ENCODE measurements at regions not wholly inside any gene's neighbourhood (a gene's known extent, or its start where the extent isn't known, plus 50 kb on each side); places are given as distances from the start of the nearest gene placed in this dataset.

DNA sequence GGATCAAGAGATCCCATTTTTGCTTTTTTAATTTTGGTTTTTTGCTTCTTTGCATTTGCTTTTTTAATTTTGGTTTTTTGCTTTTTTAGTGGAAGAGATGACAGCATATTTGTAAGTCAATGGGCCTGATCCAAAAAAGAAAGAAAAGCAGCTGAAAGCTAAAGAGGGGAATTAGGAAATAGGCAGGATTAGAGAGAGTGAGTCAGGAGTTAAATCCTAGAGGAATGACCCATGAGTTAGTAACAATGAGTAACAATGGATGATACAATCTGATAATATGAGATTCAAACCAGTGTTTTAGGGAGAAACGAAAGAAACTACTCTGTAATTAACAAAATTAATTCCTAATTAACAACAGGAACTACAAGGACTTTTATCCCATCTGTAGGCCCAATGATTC, 111.2 kb upstream of the SGCG start:
- H3K9me3 ChIP-seq (replicated peaks; ENCODE audit: control insufficient read depth, insufficient read depth, low read depth, low read length) = 0 out of 2 replicates have a peak, but pooled peaks cover 2% of the 10 kb centered on the region
- H3K36me3 ChIP-seq (ENCODE audit: control insufficient read depth, insufficient read depth, low read length) = no peaks in the 10 kb centered on the region
- BruUV-seq (replicated peaks) = no TSS peak
- H3K27me3 ChIP-seq (ENCODE audit: control insufficient read depth in 2 of 2, insufficient read depth in 2 of 2, low read length in 2 of 2) = peaks cover 0 to 9% of the 10 kb centered on the region in 2 experiments; a peak in 1 of 5 replicates
- no peak overlapping the region for H3K9ac ChIP-seq (ENCODE audit: insufficient read depth in 1 of 2, low read depth in 2 of 2, low read length in 2 of 2)
- in situ Hi-C loops (cut with MboI) (no loop called here), intact Hi-C loops (cut with micrococcal nuclease) (no loop called here)
- H3K27ac ChIP-seq (ENCODE audit: extremely low read depth, low read depth, low read length) = no peak overlapping the region
- no peaks in the 10 kb centered on the region for H3K79me2 ChIP-seq (ENCODE audit: control insufficient read depth, insufficient read depth, low read length)
- ChIA-PET CTCF (ENCODE audit: low intra/inter-chr PET ratio) (no interaction called here), POLR2A (no interaction called here)
- ATAC-seq = no peak
- H3K4me2 ChIP-seq (ENCODE audit: insufficient read depth, low read length) = no peak overlapping the region
- 0% methylated on average over 1 of the region's 1 CpG for WGBS (ENCODE audit: insufficient coverage, low coverage, missing lambda C conversion rate)
- no peaks in the 10 kb centered on the region for H3K9me1 ChIP-seq (ENCODE audit: control insufficient read depth, insufficient read depth, low read length)
- H3K4me1 ChIP-seq (replicated peaks in 1 of 2; ENCODE audit: control insufficient read depth in 2 of 2, insufficient read depth in 2 of 2, low read length in 2 of 2) = no peaks in the 10 kb centered on the region
- H3K4me3 ChIP-seq = no peak overlapping the region
- H4K20me1 ChIP-seq (replicated peaks; ENCODE audit: control insufficient read depth, insufficient read depth, low read length) = no peaks in the 10 kb centered on the region
- FAIRE-seq = no peak
- no peak for DNase-seq (ENCODE audit: extremely low read depth in 1 of 4, low spot score in 3 of 4)
- H2AFZ ChIP-seq (ENCODE audit: low read depth, low read length) = no peak overlapping the region
- TF ChIP-seq ZNF586 (CRISPR knock-in tag; conservative IDR thresholded peaks at IDR 0.05) (no peak), CBX8 (IDR thresholded peaks at IDR 0.05; ENCODE audit: borderline replicate concordance, extremely low read depth, low read depth, low read length, poor library complexity, severe bottlenecking) (no peak), TSC22D4 (tag; IDR thresholded peaks at IDR 0.05) (no peak), TCF3 (CRISPR knock-in tag; IDR thresholded peaks at IDR 0.05) (no peak), ZNF140 (CRISPR knock-in tag; IDR thresholded peaks at IDR 0.05) (no peak), SETDB1 (IDR thresholded peaks at IDR 0.05; ENCODE audit: low read length) (no peak), ZNF384 (IDR thresholded peaks at IDR 0.05; ENCODE audit: low read depth, low read length) (no peak), THRAP3 (IDR thresholded peaks at IDR 0.05; ENCODE audit: borderline replicate concordance) (no peak), SMAD1 (IDR thresholded peaks at IDR 0.05; ENCODE audit: low read depth, low read length, partially characterized antibody) (no peak)
- TF ChIP-seq, protein P1, sequence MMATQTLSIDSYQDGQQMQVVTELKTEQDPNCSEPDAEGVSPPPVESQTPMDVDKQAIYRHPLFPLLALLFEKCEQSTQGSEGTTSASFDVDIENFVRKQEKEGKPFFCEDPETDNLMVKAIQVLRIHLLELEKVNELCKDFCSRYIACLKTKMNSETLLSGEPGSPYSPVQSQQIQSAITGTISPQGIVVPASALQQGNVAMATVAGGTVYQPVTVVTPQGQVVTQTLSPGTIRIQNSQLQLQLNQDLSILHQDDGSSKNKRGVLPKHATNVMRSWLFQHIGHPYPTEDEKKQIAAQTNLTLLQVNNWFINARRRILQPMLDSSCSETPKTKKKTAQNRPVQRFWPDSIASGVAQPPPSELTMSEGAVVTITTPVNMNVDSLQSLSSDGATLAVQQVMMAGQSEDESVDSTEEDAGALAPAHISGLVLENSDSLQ (IDR thresholded peaks at IDR 0.05) = no peak
- TF ChIP-seq, protein P2, sequence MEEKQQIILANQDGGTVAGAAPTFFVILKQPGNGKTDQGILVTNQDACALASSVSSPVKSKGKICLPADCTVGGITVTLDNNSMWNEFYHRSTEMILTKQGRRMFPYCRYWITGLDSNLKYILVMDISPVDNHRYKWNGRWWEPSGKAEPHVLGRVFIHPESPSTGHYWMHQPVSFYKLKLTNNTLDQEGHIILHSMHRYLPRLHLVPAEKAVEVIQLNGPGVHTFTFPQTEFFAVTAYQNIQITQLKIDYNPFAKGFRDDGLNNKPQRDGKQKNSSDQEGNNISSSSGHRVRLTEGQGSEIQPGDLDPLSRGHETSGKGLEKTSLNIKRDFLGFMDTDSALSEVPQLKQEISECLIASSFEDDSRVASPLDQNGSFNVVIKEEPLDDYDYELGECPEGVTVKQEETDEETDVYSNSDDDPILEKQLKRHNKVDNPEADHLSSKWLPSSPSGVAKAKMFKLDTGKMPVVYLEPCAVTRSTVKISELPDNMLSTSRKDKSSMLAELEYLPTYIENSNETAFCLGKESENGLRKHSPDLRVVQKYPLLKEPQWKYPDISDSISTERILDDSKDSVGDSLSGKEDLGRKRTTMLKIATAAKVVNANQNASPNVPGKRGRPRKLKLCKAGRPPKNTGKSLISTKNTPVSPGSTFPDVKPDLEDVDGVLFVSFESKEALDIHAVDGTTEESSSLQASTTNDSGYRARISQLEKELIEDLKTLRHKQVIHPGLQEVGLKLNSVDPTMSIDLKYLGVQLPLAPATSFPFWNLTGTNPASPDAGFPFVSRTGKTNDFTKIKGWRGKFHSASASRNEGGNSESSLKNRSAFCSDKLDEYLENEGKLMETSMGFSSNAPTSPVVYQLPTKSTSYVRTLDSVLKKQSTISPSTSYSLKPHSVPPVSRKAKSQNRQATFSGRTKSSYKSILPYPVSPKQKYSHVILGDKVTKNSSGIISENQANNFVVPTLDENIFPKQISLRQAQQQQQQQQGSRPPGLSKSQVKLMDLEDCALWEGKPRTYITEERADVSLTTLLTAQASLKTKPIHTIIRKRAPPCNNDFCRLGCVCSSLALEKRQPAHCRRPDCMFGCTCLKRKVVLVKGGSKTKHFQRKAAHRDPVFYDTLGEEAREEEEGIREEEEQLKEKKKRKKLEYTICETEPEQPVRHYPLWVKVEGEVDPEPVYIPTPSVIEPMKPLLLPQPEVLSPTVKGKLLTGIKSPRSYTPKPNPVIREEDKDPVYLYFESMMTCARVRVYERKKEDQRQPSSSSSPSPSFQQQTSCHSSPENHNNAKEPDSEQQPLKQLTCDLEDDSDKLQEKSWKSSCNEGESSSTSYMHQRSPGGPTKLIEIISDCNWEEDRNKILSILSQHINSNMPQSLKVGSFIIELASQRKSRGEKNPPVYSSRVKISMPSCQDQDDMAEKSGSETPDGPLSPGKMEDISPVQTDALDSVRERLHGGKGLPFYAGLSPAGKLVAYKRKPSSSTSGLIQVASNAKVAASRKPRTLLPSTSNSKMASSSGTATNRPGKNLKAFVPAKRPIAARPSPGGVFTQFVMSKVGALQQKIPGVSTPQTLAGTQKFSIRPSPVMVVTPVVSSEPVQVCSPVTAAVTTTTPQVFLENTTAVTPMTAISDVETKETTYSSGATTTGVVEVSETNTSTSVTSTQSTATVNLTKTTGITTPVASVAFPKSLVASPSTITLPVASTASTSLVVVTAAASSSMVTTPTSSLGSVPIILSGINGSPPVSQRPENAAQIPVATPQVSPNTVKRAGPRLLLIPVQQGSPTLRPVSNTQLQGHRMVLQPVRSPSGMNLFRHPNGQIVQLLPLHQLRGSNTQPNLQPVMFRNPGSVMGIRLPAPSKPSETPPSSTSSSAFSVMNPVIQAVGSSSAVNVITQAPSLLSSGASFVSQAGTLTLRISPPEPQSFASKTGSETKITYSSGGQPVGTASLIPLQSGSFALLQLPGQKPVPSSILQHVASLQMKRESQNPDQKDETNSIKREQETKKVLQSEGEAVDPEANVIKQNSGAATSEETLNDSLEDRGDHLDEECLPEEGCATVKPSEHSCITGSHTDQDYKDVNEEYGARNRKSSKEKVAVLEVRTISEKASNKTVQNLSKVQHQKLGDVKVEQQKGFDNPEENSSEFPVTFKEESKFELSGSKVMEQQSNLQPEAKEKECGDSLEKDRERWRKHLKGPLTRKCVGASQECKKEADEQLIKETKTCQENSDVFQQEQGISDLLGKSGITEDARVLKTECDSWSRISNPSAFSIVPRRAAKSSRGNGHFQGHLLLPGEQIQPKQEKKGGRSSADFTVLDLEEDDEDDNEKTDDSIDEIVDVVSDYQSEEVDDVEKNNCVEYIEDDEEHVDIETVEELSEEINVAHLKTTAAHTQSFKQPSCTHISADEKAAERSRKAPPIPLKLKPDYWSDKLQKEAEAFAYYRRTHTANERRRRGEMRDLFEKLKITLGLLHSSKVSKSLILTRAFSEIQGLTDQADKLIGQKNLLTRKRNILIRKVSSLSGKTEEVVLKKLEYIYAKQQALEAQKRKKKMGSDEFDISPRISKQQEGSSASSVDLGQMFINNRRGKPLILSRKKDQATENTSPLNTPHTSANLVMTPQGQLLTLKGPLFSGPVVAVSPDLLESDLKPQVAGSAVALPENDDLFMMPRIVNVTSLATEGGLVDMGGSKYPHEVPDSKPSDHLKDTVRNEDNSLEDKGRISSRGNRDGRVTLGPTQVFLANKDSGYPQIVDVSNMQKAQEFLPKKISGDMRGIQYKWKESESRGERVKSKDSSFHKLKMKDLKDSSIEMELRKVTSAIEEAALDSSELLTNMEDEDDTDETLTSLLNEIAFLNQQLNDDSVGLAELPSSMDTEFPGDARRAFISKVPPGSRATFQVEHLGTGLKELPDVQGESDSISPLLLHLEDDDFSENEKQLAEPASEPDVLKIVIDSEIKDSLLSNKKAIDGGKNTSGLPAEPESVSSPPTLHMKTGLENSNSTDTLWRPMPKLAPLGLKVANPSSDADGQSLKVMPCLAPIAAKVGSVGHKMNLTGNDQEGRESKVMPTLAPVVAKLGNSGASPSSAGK (IDR thresholded peaks at IDR 0.05) = no peak
